ENCODE measurements at regions not wholly inside any gene's neighbourhood (a gene's known extent, or its start where the extent isn't known, plus 50 kb on each side); places are given as distances from the start of the nearest gene placed in this dataset.

- no peak for TF ChIP-seq CTCF (IDR thresholded peaks at IDR 0.05; ENCODE audit: borderline replicate concordance, insufficient read depth, low read depth, low read length)
Measured at GRCh38 chr4:11618666-11619282, 190.1 kb upstream of the HS3ST1 start.

GRCh38 chr4:11616856-11617255 lies 188.2 kb upstream of the HS3ST1 start:
- no peak overlapping the region for H3K4me3 ChIP-seq (ENCODE audit: low read depth, low read length)
- no peak for TF ChIP-seq CTCF (IDR thresholded peaks at IDR 0.05; ENCODE audit: borderline replicate concordance, insufficient read depth, low read depth, low read length)

More at GRCh38 chr4:11618666-11619282, 190.1 kb upstream of the HS3ST1 start:
- no peak overlapping the region for H3K4me3 ChIP-seq (ENCODE audit: low read depth, low read length)

GRCh38 chr4:11615601-11616000 lies 186.9 kb upstream of the HS3ST1 start:
- TF ChIP-seq CTCF (IDR thresholded peaks at IDR 0.05; ENCODE audit: borderline replicate concordance, insufficient read depth, low read depth, low read length), result no peak
- H3K4me3 ChIP-seq (ENCODE audit: low read depth, low read length), result no peak overlapping the region

- TF ChIP-seq CTCF (IDR thresholded peaks at IDR 0.05; ENCODE audit: borderline replicate concordance, insufficient read depth, low read depth, low read length), result no peak
- H3K4me3 ChIP-seq (ENCODE audit: low read depth, low read length), result no peak overlapping the region
Measured at GRCh38 chr4:11614426-11614825, 185.7 kb upstream of the HS3ST1 start.

- no peak for TF ChIP-seq CTCF (IDR thresholded peaks at IDR 0.05; ENCODE audit: borderline replicate concordance, insufficient read depth, low read depth, low read length)
- H3K4me3 ChIP-seq (ENCODE audit: low read depth, low read length), result no peak overlapping the region
Measured at GRCh38 chr4:11611868-11612267, 183.2 kb upstream of the HS3ST1 start.

- H3K4me3 ChIP-seq (ENCODE audit: low read depth, low read length), result no peak overlapping the region
- no peak for TF ChIP-seq CTCF (IDR thresholded peaks at IDR 0.05; ENCODE audit: borderline replicate concordance, insufficient read depth, low read depth, low read length)
Measured at GRCh38 chr4:11609751-11610150, 181.1 kb upstream of the HS3ST1 start.

- no peak overlapping the region for H3K4me3 ChIP-seq (ENCODE audit: low read depth, low read length)
- no peak for TF ChIP-seq CTCF (IDR thresholded peaks at IDR 0.05; ENCODE audit: borderline replicate concordance, insufficient read depth, low read depth, low read length)
Measured at GRCh38 chr4:11608992-11609391, 180.3 kb upstream of the HS3ST1 start.

Measured in GM12875 (cell line).